H1 (cell line): ENCODE measurements at regions not wholly inside any gene's neighbourhood (a gene's known extent, or its start where the extent isn't known, plus 50 kb on each side); places are given as distances from the start of the nearest gene placed in this dataset.

Source experiments
- BRCA1 ChIP-seq: IDR thresholded peaks from 2 replicates; pipeline ENCODE4 v1.6.1; 2012; ENCODE audit warnings: low read depth, low read length, improper control_type of control experiment
- CHD2 ChIP-seq: IDR thresholded peaks from 2 replicates; pipeline ENCODE4 v1.6.1; 2012; ENCODE audit warnings: low read length, improper control_type of control experiment
- KDM5A ChIP-seq: fragments of 200-600 bp; IDR thresholded peaks from 2 replicates; pipeline ENCODE4 v1.7.1; 2012; ENCODE audit warnings: mild to moderate bottlenecking, low read length, inconsistent platforms, mixed read lengths
- NRF1 ChIP-seq: IDR thresholded peaks from 2 replicates; pipeline ENCODE4 v1.6.1; 2011; ENCODE audit warnings: mild to moderate bottlenecking, low read depth, low read length, improper control_type of control experiment
- POLR2A ChIP-seq, 2 experiments: IDR thresholded peaks; 1 replicate in 1 of 2; 2 replicates in 1 of 2; pipeline ENCODE4 v1.6.1; 2011; ENCODE audit warnings: low read depth in 2 of 2, low read length in 2 of 2, mild to moderate bottlenecking in 2 of 2; ENCODE audit errors: control extremely low read depth in 1 of 2
- RFX5 ChIP-seq: IDR thresholded peaks from 2 replicates; pipeline ENCODE4 v1.6.1; 2011; ENCODE audit warnings: low read depth, low read length, improper control_type of control experiment, borderline replicate concordance
- SIX5 ChIP-seq: IDR thresholded peaks from 2 replicates; pipeline ENCODE4 v1.6.1; 2011; ENCODE audit warnings: mild to moderate bottlenecking, low read depth, low read length
- SP2 ChIP-seq: IDR thresholded peaks from 2 replicates; pipeline ENCODE4 v1.6.1; 2012; ENCODE audit warnings: mild to moderate bottlenecking, low read length, inconsistent platforms
- TAF1 ChIP-seq: IDR thresholded peaks from 2 replicates; pipeline ENCODE4 v1.6.1; 2011; ENCODE audit warnings: mild to moderate bottlenecking, low read depth, low read length
- TF ChIP-seq, protein P1 (sequence below): fragments of 300-600 bp; sonication (generic); IDR thresholded peaks from 2 replicates; pipeline ENCODE4 v1.7.1; 2012; ENCODE audit warnings: low read length, moderate library complexity, mild to moderate bottlenecking, inconsistent platforms; ENCODE audit not compliant: insufficient replicate concordance

- TF ChIP-seq, protein P1, sequence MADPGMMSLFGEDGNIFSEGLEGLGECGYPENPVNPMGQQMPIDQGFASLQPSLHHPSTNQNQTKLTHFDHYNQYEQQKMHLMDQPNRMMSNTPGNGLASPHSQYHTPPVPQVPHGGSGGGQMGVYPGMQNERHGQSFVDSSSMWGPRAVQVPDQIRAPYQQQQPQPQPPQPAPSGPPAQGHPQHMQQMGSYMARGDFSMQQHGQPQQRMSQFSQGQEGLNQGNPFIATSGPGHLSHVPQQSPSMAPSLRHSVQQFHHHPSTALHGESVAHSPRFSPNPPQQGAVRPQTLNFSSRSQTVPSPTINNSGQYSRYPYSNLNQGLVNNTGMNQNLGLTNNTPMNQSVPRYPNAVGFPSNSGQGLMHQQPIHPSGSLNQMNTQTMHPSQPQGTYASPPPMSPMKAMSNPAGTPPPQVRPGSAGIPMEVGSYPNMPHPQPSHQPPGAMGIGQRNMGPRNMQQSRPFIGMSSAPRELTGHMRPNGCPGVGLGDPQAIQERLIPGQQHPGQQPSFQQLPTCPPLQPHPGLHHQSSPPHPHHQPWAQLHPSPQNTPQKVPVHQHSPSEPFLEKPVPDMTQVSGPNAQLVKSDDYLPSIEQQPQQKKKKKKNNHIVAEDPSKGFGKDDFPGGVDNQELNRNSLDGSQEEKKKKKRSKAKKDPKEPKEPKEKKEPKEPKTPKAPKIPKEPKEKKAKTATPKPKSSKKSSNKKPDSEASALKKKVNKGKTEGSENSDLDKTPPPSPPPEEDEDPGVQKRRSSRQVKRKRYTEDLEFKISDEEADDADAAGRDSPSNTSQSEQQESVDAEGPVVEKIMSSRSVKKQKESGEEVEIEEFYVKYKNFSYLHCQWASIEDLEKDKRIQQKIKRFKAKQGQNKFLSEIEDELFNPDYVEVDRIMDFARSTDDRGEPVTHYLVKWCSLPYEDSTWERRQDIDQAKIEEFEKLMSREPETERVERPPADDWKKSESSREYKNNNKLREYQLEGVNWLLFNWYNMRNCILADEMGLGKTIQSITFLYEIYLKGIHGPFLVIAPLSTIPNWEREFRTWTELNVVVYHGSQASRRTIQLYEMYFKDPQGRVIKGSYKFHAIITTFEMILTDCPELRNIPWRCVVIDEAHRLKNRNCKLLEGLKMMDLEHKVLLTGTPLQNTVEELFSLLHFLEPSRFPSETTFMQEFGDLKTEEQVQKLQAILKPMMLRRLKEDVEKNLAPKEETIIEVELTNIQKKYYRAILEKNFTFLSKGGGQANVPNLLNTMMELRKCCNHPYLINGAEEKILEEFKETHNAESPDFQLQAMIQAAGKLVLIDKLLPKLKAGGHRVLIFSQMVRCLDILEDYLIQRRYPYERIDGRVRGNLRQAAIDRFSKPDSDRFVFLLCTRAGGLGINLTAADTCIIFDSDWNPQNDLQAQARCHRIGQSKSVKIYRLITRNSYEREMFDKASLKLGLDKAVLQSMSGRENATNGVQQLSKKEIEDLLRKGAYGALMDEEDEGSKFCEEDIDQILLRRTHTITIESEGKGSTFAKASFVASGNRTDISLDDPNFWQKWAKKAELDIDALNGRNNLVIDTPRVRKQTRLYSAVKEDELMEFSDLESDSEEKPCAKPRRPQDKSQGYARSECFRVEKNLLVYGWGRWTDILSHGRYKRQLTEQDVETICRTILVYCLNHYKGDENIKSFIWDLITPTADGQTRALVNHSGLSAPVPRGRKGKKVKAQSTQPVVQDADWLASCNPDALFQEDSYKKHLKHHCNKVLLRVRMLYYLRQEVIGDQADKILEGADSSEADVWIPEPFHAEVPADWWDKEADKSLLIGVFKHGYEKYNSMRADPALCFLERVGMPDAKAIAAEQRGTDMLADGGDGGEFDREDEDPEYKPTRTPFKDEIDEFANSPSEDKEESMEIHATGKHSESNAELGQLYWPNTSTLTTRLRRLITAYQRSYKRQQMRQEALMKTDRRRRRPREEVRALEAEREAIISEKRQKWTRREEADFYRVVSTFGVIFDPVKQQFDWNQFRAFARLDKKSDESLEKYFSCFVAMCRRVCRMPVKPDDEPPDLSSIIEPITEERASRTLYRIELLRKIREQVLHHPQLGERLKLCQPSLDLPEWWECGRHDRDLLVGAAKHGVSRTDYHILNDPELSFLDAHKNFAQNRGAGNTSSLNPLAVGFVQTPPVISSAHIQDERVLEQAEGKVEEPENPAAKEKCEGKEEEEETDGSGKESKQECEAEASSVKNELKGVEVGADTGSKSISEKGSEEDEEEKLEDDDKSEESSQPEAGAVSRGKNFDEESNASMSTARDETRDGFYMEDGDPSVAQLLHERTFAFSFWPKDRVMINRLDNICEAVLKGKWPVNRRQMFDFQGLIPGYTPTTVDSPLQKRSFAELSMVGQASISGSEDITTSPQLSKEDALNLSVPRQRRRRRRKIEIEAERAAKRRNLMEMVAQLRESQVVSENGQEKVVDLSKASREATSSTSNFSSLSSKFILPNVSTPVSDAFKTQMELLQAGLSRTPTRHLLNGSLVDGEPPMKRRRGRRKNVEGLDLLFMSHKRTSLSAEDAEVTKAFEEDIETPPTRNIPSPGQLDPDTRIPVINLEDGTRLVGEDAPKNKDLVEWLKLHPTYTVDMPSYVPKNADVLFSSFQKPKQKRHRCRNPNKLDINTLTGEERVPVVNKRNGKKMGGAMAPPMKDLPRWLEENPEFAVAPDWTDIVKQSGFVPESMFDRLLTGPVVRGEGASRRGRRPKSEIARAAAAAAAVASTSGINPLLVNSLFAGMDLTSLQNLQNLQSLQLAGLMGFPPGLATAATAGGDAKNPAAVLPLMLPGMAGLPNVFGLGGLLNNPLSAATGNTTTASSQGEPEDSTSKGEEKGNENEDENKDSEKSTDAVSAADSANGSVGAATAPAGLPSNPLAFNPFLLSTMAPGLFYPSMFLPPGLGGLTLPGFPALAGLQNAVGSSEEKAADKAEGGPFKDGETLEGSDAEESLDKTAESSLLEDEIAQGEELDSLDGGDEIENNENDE, result no peak
- TF ChIP-seq RFX5 (no peak), SP2 (no peak), POLR2A (IDR thresholded peaks at IDR 0.05; ENCODE audit: control extremely low read depth in 1 of 2, low read depth in 2 of 2, low read length in 2 of 2) (no peak), TAF1 (no peak), SIX5 (no peak), KDM5A (no peak), NRF1 (no peak), BRCA1 (no peak), CHD2 (no peak)
Observed at GRCh38 chrY:19051021-19051420, 277.5 kb upstream of the HSFY2 start (continued).
